ENCODE measurements at regions not wholly inside any gene's neighbourhood (a gene's known extent, or its start where the extent isn't known, plus 50 kb on each side); places are given as distances from the start of the nearest gene placed in this dataset.

- TF ChIP-seq NR2C2 (CRISPR knock-in tag; IDR thresholded peaks at IDR 0.05; ENCODE audit: borderline replicate concordance) = peak; percentile 80; the same call in 1 of the 2 replicates
- TF ChIP-seq ZNF670 (CRISPR knock-in tag; IDR thresholded peaks at IDR 0.05; ENCODE audit: borderline replicate concordance) = no peak
- TF ChIP-seq ZFP91 (CRISPR knock-in tag; IDR thresholded peaks at IDR 0.05; ENCODE audit: borderline replicate concordance) = no peak; the same call in 1 of the 2 replicates
- TF ChIP-seq ZNF24 (IDR thresholded peaks at IDR 0.05) = no peak
- TF ChIP-seq, protein P1, sequence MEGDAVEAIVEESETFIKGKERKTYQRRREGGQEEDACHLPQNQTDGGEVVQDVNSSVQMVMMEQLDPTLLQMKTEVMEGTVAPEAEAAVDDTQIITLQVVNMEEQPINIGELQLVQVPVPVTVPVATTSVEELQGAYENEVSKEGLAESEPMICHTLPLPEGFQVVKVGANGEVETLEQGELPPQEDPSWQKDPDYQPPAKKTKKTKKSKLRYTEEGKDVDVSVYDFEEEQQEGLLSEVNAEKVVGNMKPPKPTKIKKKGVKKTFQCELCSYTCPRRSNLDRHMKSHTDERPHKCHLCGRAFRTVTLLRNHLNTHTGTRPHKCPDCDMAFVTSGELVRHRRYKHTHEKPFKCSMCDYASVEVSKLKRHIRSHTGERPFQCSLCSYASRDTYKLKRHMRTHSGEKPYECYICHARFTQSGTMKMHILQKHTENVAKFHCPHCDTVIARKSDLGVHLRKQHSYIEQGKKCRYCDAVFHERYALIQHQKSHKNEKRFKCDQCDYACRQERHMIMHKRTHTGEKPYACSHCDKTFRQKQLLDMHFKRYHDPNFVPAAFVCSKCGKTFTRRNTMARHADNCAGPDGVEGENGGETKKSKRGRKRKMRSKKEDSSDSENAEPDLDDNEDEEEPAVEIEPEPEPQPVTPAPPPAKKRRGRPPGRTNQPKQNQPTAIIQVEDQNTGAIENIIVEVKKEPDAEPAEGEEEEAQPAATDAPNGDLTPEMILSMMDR (CRISPR knock-in tag; IDR thresholded peaks at IDR 0.05) = no peak
- TF ChIP-seq ZNF552 (CRISPR knock-in tag; IDR thresholded peaks at IDR 0.05; ENCODE audit: borderline replicate concordance) = peak; percentile 10; the same call in 1 of the 2 replicates
- TF ChIP-seq TAF1 (CRISPR knock-in tag; IDR thresholded peaks at IDR 0.05) = peak; percentile 60
Observed at GRCh38 chr16:52611817-52612673, 65.1 kb upstream of the TOX3 start.
